22Rv1 (cell line): ENCODE measurements at regions not wholly inside any gene's neighbourhood (a gene's known extent, or its start where the extent isn't known, plus 50 kb on each side); places are given as distances from the start of the nearest gene placed in this dataset.

Experiments
- ZFX ChIP-seq: fragments of 450-650 bp; IDR thresholded peaks from 2 replicates; pipeline ENCODE4 v1.6.1; 2017; ENCODE audit warnings: antibody characterized with exemption, borderline replicate concordance
- TF ChIP-seq, protein P1 (sequence below): fragments of 450-650 bp; IDR thresholded peaks from 2 replicates; pipeline ENCODE4 v1.5.1; 2017; ENCODE audit warnings: mild to moderate bottlenecking

DNA sequence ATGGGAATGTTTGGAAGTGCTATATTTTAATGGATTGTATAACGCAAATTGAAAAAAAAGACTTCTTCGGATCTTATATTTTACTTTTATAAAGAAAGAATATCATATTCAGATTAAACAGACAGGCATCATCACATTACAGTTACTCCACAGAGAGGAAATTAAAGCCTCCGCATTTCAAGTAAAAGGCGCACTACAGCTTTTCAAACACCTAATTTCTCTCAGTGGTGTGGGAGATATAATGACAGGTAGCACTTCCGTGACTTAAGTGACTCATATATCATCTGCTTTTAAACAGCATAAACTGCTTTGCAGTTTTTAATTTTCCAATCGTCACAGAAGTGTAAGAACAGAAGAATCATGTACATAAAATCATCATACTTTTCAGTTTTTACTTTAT is 751.4 kb downstream of the FSCB start:
- TF ChIP-seq, protein P1, sequence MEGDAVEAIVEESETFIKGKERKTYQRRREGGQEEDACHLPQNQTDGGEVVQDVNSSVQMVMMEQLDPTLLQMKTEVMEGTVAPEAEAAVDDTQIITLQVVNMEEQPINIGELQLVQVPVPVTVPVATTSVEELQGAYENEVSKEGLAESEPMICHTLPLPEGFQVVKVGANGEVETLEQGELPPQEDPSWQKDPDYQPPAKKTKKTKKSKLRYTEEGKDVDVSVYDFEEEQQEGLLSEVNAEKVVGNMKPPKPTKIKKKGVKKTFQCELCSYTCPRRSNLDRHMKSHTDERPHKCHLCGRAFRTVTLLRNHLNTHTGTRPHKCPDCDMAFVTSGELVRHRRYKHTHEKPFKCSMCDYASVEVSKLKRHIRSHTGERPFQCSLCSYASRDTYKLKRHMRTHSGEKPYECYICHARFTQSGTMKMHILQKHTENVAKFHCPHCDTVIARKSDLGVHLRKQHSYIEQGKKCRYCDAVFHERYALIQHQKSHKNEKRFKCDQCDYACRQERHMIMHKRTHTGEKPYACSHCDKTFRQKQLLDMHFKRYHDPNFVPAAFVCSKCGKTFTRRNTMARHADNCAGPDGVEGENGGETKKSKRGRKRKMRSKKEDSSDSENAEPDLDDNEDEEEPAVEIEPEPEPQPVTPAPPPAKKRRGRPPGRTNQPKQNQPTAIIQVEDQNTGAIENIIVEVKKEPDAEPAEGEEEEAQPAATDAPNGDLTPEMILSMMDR = no peak
- no peak for TF ChIP-seq ZFX
